GM21390 (cell line): ENCODE measurements at regions not wholly inside any gene's neighbourhood (a gene's known extent, or its start where the extent isn't known, plus 50 kb on each side); places are given as distances from the start of the nearest gene placed in this dataset.

ENCODE experiments used
- ATAC-seq: cut with Tn5 transposase; IDR thresholded peaks from one replicate; pipeline ENCODE4 v1.9.1; 2021; ENCODE audit not compliant: unreplicated experiment

- ATAC-seq = no peak
Observed at GRCh38 chr14:51507906-51508511, 143.7 kb upstream of the FRMD6 start.

- no peak for ATAC-seq
Observed at GRCh38 chr14:51511265-51511664, 140.4 kb upstream of the FRMD6 start.

- ATAC-seq = no peak
Observed at GRCh38 chr14:51512316-51512715, 139.4 kb upstream of the FRMD6 start.

GRCh38 chr14:51513281-51513680 lies 138.4 kb upstream of the FRMD6 start:
- no peak for ATAC-seq

GRCh38 chr14:51513933-51514332 lies 137.8 kb upstream of the FRMD6 start:
- no peak for ATAC-seq

GRCh38 chr14:51515611-51516010 lies 136.1 kb upstream of the FRMD6 start:
- no peak for ATAC-seq

- ATAC-seq = no peak
Observed at GRCh38 chr14:51516706-51517395, 134.9 kb upstream of the FRMD6 start.

GRCh38 chr14:51518280-51518679 lies 133.4 kb upstream of the FRMD6 start:
- no peak for ATAC-seq

GRCh38 chr14:51518711-51519110 lies 133.0 kb upstream of the FRMD6 start:
- no peak for ATAC-seq

GRCh38 chr14:51520087-51520486 lies 131.6 kb upstream of the FRMD6 start:
- ATAC-seq = no peak

- ATAC-seq = no peak
Observed at GRCh38 chr14:51521764-51522163, 129.9 kb upstream of the FRMD6 start.

- no peak for ATAC-seq
Observed at GRCh38 chr14:51523243-51523642, 128.5 kb upstream of the FRMD6 start.

GRCh38 chr14:51525739-51526138 lies 126.0 kb upstream of the FRMD6 start:
- no peak for ATAC-seq

- no peak for ATAC-seq
Observed at GRCh38 chr14:51527073-51527472, 124.6 kb upstream of the FRMD6 start.

- ATAC-seq = no peak
Observed at GRCh38 chr14:51529736-51530135, 122.0 kb upstream of the FRMD6 start.

GRCh38 chr14:51533160-51533559 lies 118.5 kb upstream of the FRMD6 start:
- no peak for ATAC-seq

- no peak for ATAC-seq
Observed at GRCh38 chr14:51533872-51534553, 117.7 kb upstream of the FRMD6 start.

- ATAC-seq = no peak
Observed at GRCh38 chr14:51534610-51535011, 117.1 kb upstream of the FRMD6 start.

GRCh38 chr14:51535443-51536044 lies 116.2 kb upstream of the FRMD6 start:
- no peak for ATAC-seq

GRCh38 chr14:51538973-51539372 lies 112.7 kb upstream of the FRMD6 start:
- ATAC-seq = no peak

GRCh38 chr14:51539571-51540037 lies 112.1 kb upstream of the FRMD6 start:
- no peak for ATAC-seq

- ATAC-seq = no peak
Observed at GRCh38 chr14:51540364-51540763, 111.3 kb upstream of the FRMD6 start.
